ENCODE measurements at regions not wholly inside any gene's neighbourhood (a gene's known extent, or its start where the extent isn't known, plus 50 kb on each side); places are given as distances from the start of the nearest gene placed in this dataset.

GRCh38 chr5:58133631-58134296 is 326.1 kb downstream of the PLK2 start:
- no peak for TF ChIP-seq CTCF (IDR thresholded peaks at IDR 0.05)

GRCh38 chr5:58133216-58133615 is 326.7 kb downstream of the PLK2 start:
- TF ChIP-seq CTCF (IDR thresholded peaks at IDR 0.05), result no peak

- no peak for TF ChIP-seq CTCF (IDR thresholded peaks at IDR 0.05)
These were observed 332.3 kb downstream of the PLK2 start for GRCh38 chr5:58127255-58128220.

DNA sequence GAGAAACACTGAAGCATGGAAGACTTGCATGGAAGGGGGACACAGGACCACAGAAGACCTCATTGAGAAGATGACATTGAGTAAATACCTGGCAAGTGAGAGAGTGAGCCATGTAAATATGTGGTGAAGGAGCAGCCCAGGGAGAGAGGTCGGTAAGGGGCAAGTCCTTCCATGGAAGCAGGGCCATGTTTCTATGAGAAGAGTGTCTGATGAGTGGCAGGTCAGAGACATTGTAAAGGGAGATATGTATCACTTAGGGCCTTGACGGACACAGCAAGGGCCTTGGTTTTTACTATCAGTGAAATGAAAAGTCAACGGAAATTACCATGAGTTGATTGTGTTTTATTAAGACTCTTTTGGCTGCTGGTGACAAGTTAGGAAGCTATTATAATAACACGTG is 336.4 kb downstream of the PLK2 start:
- no peak for TF ChIP-seq CTCF (IDR thresholded peaks at IDR 0.05)

DNA sequence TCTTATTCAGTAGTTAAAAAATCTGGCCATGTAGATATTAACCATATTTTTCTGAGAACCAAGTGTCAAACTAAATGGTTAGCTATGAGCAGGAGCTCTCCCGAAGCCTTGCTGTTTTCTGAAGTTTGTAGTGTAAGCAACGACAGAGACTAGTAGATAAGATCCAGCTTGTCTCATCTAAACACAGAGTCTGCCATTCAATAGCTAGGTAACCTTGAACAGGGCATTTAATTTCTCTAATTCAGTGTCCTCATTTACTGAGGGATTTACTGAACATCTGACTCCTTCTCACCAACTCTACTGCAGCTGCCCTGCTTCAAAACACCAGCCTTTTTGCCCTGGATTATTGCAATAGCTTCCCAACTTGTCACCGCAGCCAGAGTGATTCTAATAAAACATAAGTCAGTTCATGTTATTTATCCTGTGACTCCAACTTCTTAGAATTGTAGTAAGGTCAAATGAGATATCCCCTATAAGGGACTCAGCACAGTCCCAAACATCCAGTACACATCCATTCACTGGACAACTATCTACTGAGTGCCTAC is 337.0 kb downstream of the PLK2 start:
- TF ChIP-seq CTCF (IDR thresholded peaks at IDR 0.05), result no peak

DNA sequence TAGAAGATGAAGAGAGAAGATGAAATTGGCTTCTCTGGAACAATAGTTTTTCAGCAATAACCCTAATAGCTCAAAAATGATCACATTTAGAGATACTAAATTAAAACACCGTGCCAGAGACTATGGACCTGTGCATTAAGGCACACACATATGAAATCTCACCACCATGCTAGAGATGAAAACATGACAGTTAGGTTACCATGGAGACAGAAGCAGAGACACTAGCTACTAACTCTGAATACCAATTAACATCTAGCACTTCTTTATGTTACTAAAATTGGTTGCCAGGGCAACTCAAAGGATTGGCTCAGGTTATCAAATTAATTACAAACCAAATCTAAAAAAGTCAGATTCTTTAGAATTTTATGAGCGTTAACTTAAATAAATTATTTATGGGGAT is 337.7 kb downstream of the PLK2 start:
- no peak for TF ChIP-seq CTCF (IDR thresholded peaks at IDR 0.05)

GRCh38 chr5:58121391-58121790 is 338.5 kb downstream of the PLK2 start:
- no peak for TF ChIP-seq CTCF (IDR thresholded peaks at IDR 0.05)
